Islet of Langerhans (tissue), 1 donor: ENCODE measurements at regions not wholly inside any gene's neighbourhood (a gene's known extent, or its start where the extent isn't known, plus 50 kb on each side); places are given as distances from the start of the nearest gene placed in this dataset.
A peak's percentile ranks its signal among the peaks of the same experiment; 100 is the strongest.
"Not testable (repeated sequence)": the region's sequence is repeated elsewhere in the genome, so short reads cannot be mapped to it uniquely, and the experiment has no call there.

Source experiments
- FAIRE-seq: peaks from one replicate; lab custom pipeline; 2011; peaks lifted over from hg19 to GRCh38; lab: Jason Lieb, UNC

DNA sequence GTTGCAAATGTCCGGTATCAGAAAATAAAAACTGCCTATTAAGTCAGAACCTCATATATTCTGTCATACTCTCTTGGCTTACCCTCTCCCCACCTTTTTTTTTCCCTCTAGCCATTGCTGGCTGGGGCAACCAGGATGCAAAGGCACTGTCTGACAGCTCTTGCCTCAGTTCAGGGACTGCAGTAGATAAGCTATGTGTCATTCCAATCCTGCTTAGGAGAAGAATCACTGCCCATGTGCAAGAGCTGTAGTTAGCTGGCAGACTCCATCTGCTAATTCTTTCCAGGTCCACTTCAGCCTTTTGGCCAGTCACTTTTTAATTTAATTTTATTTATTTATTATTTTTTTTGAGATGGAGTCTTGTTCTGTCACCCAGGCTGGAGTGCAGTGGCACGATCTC is 895.6 kb upstream of the SLC10A2 start:
- no peak for FAIRE-seq

DNA sequence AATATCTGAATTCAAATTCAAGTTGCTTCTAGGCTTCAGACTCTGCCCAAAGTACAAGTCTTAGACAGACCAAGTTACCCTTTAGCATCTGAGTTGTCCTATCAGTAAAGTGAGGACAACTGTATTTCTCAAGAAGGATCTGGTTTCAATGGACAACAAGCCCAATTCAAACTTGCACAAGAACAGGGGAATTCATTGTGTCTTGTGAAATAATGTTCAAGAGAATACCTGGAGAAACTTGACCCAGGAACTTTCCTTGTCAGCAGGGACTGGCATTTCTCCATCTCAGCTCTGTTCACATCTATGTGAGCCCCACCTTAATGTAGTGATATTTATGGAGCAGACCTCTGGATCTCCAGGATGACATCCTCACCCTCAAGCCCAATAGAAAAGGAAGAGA is 894.9 kb upstream of the SLC10A2 start:
- FAIRE-seq = no peak

DNA sequence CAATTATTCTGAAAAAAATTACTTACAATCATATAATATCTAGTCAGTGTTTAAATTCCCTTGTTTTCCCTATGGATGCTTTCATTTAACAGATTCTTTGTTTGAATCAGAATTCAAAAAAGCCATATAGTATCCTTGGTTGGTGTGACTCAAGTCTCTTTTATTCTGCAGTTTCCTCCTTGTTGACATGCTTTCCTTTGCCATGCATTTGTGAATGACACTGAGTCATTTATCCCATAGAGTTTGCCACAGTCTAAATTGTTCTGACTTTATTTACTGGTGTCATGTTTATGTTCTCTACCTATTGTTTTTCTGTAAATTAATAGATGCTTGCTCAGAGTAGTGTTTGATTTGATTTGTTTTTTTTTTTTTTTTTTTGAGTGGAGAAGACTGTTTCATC is 893.8 kb upstream of the SLC10A2 start:
- FAIRE-seq = no peak

DNA sequence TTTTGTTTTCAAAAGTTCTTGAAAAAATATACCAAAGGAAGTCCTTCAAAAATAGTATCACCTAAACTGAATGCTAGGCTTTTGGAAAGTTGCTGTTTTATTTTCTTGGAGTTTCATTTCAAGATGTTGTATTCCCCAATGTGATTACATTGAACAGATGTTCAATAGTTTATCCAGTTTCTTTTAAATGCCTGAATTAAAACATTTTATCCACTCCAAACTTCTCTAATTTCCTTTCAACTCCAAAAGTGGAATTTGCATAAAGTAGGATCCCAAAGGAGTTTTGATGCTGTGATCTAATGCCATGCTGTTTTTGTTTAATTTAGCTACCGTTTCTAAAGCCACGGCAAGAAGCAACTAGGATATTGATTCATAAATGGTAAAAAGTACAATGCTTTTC is 892.5 kb upstream of the SLC10A2 start:
- no peak for FAIRE-seq

DNA sequence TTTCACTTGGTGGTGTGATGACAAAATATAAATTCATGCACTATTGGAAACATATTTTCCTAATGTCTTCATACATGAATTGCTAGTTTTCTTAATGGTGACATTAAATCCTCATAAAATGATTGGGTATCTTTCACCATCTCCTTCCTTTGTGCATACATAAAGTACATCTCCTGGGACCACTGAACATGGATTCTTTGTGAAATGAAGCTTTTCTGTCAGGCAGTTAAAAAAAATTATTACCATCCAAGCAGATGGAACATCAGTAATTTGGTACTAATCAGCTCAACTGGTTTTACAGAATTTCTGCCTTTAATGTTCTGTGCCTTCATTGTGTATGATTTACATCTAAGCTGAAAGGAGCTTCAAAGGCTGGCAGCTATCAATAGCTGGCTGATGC is 891.7 kb upstream of the SLC10A2 start:
- FAIRE-seq = no peak

DNA sequence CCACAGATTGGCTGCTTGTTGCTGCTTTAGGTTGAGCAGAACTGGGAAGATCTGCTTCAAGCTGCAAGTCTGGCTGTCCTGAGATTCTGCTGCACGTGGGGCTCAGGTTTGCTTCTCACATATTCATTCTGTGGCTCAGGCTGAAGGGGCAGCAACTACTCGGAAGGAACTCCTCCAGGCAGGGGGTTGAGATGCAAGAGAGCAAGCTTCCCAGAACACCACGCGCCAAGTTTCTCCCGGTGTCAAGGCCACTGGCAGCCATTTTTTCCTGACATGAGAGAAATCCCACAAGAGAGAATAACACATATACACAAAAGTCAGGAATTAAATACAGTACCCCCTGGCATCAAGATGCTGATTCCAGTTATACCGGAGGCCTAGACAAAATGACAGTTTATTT is 887.6 kb upstream of the SLC10A2 start:
- FAIRE-seq = no peak

DNA sequence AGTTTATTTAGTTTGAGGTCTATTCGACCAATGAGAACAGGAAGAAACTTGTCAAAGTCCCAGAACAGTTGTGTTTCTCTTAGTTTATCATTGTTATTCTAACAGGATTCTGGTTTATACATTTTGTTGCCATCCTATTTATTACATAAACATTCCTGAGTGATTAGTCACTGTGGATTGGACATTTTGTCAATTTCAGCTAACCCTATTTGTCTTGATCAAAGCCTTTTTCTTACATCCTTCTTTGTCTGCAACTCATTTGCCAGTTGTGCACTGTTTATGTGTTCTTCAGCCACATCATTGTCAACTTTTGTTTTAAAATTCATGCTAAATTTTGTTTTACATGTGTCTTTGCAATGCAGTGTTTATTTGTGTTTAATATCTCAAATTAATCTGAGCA is 886.0 kb upstream of the SLC10A2 start:
- FAIRE-seq = no peak

DNA sequence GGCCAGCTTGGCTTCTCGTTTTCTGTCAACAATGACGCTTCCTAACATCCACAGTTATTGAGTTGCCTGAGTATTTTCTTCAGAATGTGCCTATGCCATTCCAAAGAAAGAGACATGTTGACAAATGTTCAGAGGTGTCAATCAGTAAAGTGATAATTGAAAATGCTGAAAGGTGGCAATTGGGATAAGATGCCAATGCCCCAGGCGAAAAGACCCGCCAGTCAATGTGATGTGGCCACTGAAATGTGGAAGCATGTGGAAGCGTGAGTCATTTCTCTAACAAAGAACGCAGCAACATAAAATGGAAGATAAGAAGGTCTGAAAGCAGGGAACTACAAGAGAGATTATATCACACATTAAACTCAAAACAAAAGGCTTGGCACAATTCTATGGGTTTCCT is 882.2 kb upstream of the SLC10A2 start:
- FAIRE-seq = no peak

DNA sequence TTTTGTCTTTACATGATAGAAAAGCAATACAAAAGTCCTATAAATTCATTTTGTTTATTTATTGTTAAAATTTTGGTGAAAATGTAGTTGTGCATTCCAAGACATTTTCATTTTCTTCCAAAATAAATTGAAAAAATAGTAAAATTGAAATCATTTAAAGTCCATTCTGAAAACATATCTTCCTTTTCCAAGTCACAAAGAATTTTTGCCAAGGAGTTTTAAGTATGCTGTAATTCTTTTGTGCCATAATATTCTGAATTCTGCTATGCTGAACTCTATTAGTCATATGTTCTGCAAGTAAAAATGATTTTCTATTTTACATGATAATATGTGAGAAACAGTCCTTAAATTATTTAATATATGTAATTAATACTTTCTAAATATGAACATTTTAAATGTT is 879.6 kb upstream of the SLC10A2 start:
- no peak for FAIRE-seq

DNA sequence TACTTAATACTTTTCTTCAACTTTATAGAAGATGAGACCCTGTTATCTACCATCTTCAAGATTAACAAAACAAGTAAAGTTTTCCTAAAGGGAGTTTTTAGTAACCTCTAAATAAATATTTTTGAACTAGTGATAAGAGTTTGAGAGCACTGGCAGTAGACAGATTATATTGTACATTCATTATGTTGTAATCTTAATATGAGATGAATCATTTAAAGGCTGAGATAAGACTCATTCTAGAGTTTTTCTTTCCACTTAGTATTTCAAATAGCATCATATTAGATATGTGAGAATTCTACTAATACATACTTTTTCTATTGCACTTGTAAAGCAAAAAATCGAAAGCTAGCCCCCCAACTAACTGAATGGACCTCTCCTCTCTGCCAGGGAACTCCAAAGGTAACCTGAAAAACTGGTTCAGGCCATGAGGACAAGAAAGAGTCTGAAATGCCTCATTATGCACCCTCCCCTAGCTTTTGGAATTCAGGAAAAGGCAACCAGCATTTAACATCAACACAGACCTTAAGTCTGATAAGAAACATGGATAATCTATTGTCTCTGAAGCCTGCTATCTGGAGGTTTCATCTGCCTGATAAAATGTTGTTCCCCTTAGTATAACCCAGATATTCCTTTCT is 875.4 kb upstream of the SLC10A2 start:
- FAIRE-seq = peak; percentile 41

DNA sequence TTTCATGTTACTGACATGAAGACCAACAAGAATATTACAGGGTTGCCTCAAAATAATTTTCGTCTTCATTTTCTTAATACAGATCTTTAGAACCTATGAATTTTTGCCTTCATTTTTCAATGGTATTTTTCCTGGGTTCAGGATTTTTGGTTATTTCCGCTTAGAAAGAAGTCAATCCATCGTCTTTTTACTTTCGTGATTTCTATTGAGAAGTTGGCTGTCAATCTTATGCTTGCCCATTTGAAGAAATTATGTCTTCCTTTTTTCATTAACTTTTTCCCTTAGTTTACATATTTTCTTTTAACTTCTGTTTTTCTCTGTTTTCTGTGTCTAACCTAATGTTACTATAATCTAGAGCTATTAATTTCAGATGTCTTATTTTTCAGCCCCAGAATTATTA is 868.9 kb upstream of the SLC10A2 start:
- FAIRE-seq = no peak

DNA sequence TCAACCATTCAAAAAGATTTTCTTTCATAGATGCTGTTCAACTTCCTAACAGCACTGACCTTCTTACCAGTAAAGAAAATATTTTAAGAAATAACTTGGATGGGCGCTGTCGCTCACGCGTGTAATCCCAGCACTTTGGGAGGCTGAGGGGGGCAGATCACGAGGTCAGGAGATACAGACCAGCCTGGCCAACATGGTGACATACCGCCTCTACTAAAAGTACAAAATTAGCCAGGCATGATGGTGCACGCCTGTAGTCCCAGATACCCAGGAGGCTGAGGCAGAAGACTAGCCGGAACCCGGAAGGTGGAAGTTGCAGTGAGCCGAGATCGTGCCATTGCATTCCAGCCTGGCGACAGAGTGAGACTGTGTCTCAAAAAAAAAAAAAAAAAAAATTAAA is 865.7 kb upstream of the SLC10A2 start:
- FAIRE-seq = no peak

DNA sequence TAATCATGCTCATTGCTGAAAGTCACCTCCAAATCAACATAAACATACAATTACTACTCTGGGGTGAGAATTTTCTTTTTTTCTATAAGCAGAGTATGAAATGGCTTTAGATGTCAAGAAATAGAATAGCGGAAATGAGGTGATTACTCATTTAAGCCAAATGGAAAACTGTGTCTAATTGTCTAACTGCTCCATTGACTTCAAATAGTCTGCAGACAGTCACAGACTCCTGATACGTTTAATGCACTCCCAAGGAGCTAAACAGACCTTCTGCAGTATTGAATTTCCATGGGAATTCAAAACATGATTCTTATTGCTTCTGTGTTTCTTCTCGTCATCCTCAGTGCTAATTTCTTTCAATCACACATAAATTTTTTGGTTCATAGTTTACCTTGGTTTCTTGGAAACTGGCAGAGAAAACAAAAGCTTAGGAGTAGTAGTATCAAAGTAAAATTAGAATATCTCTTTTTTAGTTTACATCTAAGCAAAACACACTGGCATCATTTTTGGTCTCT is 865.2 kb upstream of the SLC10A2 start:
- no peak for FAIRE-seq

DNA sequence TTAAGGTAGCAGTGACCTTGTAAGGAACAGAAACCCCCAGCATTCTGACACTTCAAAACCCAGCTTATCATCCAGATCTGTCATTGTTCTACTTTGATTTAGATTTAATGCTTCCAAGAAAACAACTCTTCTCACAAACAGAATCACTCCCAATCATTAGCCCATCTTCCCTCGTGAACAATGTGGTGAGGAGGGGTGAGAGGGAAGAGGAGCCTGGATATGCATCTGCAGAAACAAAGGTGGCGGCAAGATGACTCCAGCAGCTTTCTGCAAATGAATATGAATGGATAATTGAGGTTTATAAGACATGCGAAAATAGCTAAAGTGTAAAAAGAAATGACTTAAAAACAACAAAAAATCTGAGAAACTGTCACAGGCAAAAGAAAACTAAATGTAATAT is 859.9 kb upstream of the SLC10A2 start:
- no peak for FAIRE-seq

DNA sequence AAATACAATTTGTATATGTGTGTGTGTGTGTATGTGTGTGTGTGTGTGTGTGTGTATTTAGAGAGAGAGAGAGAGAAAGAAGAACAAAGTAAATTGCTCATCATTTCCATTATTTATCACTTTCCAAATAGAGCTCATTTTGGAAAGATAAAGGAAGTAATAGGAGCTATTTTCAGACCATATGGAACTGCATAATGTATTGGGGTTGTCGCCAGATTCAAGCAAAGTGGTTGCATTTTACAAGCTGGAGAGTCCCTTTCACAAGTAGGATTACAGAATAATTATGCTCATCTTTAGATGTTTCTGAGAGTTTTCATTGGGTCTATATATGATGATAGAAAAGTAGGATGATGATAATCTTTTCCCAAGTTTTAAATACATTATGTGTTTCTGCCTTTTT is 842.7 kb upstream of the SLC10A2 start:
- FAIRE-seq = no peak

DNA sequence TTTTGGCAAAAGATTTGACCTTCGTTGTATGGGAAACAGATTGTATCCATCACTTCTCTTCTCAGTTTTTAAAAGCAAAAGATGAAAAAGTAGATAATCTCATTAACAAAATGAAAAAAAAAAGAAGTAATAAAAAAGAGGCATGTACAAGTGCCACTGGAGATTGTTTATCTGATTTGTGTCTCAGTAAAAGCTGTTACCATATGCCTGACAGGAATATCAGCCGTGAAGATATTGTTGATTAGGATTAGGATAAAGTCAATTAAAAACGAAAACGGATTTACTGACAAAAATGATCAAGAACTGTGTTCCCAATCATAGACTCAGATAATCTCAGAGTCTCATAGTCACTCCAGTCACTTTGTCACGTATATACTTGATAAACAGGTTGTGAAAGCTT is 842.1 kb upstream of the SLC10A2 start:
- FAIRE-seq = no peak

DNA sequence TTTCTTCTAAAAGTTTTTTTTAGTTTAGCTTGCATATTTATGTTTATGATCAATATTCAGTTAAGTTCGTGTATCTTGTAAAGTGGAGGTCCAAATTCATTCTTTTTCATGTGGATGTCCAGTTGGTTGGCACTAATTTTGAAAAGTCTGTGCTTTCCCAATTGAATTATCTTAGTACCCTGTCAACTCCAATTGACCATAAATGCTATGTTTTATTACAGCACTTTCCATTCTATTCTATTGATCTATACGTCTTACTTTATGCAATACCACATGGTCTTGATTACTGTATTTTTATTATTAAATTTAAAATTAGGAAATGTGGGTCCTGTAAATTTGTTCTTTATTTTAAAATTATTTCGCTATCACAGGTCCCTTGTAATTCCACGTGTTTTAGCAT is 837.6 kb upstream of the SLC10A2 start:
- FAIRE-seq = no peak

DNA sequence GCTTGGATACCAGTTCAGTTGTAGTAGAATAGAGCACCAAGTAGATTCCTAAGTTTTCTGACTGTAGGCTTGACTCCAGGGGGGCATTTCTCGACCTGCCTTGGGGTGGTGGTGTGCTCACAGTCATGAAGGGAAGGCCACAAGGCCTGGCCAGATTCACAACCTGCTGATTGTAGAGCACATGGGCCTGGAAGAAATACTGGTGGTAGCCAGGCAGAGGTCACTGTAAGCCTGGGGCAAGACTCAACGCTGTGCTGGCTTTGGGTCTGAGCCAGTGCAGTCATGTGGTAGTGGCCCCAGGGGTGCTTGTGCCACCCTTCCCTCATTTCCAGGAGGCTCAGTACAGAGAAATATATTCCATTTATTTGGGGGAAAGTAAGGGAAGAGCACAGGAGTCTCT is 832.3 kb upstream of the SLC10A2 start:
- FAIRE-seq = no peak

DNA sequence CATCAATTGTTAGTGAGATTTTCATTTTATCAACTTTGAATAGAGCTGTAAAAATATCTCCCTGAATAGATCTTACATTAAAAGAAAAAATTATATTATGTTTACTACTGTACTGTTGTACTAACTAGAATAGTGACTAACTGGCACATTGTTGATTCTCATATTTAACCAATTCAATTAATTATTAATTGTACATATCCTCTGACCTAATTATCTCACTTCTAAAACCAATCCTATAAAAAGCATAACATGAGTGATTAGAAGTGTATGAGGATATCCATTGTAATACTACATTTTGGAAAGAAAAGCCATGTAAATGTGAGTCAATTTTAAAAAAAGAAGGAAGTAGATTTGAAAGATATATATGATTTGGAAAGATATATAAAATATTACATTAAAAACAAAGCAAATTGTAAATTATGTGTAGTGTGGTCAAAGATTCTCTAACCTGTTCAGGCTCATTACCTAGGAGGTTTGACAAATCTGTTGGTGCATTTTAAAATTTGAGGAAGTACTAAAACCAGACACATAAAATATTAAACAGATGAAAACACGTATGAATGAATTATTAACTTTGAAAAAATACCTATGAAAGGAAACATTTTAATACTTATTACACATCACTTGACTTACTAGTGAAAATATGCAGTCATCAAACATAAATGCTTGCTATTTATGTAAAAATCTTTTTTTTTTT is 829.8 kb upstream of the SLC10A2 start:
- FAIRE-seq = no peak

DNA sequence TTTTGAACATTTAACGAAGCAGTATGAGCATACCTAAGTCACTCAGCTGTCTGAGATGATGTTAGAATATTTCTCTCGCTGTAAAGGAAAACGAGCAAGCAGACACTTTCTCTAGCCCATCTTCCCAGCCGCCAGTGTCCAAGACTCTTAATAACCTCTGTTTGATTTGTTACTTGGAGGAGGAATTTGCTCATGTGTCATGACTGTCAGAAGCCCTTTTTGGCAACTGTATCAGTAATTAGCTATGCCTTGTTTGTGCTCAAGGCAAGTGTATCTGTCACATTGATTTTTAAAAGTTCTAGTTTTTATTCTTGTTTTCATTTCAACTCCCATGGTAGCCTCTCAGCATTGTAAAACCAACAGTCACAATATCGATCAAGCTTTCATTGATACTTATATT is 828.4 kb upstream of the SLC10A2 start:
- FAIRE-seq = no peak

DNA sequence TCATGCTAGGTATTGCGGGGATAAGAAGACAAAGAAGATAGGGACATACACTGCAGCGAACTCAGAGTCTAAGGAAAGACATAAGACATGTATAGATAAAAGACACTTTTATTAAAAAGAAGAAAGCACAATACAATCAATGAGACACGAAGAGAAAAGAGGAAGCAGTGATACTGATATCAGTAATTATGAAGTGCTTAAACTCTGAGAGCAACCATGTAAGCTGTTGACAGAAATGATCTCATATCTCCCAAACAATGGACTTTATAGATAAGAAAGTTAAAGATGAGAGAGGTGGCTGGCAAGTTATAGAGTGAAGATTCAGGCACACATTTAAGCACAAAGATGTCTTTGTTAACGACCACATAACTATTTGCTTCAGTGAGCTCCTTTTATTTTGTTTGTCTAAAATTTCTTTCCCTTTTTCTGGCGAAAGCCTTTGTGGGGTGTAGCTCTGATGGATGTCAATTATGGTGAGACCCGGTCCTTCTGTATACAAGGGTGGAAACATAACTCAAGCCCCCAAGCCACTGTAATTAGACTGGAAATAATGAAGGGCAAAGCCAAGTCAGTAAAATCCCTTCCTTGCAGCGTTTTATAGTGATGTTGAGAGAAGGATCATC is 818.0 kb upstream of the SLC10A2 start:
- no peak for FAIRE-seq

DNA sequence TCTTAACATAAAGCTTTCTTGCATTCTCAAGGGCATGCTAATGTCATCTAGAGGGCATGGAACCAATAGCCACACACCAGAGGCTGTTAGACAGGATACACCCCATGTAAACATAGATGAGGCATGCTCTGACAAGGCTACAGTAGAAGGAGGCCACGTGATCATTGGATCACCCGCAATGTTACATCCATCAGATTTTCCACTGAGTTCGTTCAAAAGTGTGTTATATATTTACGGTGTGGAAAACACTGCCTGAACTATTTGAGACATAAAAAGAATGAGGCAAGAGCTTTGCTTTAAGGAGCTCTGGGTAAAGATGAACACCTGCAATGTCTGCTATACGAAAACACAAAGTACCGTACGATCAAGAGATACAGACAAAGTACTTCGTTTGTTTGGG is 817.5 kb upstream of the SLC10A2 start:
- FAIRE-seq = no peak

DNA sequence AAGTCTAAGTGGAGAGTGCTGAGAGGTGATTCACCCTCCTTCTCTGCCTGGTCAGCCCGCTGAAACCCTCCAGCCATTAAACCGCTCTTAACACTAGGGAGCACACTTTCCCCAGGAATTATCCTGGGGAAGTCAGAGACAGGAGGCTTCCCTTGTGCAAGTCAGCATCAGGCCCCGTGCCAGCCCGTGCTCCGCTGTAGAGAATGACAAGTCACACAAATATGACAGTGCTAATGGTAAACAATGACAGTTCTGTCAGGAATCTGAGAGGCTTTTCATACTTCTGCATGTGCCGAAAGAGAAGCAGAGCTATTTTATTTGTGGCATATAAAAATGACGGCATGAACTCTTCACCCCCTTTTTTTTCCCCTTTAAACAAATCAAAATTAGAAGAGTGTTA is 816.9 kb upstream of the SLC10A2 start:
- peak; percentile 84 for FAIRE-seq

DNA sequence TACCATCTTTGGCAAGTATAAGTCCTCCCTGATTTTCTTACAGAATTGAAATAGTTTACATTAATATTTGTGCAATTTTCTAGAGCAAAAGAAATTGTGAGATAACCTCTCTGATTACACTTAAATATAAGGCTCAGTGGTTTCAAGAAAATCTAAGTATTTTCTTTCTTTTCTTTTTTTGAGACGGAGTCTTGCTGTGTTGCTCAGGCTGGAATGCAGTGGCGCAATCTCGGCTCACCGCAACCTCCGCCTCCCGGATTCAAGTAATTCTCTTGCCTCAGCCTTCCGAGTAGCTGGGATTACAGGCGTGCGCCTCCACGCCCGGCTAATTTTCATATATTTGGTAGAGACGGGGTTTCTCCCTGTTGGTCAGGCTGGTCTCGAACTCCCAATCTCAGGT is 813.9 kb upstream of the SLC10A2 start:
- FAIRE-seq = not testable (repeated sequence)
